NCI-H446 (cell line): ENCODE measurements at regions not wholly inside any gene's neighbourhood (a gene's known extent, or its start where the extent isn't known, plus 50 kb on each side); places are given as distances from the start of the nearest gene placed in this dataset.

Experiments
- DNase-seq, 2 experiments: peaks; one replicate each; lab custom pipeline; 2025; lab: John Stamatoyannopoulos, UW

DNA sequence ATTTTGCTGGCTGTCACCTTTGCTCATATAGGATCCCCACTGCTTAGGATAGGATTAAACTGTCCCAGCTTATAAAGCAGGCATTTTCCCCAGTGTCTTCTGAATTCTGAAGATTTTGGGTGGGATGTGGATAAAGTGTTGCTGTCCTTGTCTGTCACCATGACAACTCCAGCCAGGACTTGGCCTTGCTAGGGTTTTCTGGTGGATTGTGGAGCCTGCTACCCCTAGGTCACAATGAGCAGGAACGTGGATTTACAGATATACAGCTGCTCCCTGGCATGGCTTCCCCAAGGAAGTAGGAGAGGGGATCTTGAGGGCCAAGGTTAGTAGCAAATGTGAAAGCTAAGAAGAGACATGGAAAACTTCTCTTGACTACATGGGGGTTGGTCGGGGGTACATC is 220.7 kb downstream of the WDR11 start:
- DNase-seq = no peak

DNA sequence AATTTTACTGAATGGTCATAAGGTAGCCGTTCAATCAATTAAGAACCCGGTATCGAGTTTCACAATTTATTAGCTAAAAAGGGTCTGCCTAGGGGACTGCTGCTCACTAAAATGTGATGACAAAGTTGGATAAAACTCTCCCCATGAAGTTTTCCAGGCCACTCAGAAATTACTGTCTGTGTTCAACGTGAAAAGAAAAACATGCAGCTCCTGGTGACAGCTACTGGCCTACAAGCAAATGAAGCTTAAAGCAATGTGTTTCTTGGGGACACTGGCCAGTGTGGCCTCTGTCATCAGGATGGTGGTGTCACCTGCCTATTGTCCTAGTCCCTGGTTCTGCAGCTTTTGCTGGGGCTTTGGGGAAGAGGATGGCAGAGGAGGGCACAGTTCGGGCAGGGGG is 222.6 kb downstream of the WDR11 start:
- DNase-seq = no peak

DNA sequence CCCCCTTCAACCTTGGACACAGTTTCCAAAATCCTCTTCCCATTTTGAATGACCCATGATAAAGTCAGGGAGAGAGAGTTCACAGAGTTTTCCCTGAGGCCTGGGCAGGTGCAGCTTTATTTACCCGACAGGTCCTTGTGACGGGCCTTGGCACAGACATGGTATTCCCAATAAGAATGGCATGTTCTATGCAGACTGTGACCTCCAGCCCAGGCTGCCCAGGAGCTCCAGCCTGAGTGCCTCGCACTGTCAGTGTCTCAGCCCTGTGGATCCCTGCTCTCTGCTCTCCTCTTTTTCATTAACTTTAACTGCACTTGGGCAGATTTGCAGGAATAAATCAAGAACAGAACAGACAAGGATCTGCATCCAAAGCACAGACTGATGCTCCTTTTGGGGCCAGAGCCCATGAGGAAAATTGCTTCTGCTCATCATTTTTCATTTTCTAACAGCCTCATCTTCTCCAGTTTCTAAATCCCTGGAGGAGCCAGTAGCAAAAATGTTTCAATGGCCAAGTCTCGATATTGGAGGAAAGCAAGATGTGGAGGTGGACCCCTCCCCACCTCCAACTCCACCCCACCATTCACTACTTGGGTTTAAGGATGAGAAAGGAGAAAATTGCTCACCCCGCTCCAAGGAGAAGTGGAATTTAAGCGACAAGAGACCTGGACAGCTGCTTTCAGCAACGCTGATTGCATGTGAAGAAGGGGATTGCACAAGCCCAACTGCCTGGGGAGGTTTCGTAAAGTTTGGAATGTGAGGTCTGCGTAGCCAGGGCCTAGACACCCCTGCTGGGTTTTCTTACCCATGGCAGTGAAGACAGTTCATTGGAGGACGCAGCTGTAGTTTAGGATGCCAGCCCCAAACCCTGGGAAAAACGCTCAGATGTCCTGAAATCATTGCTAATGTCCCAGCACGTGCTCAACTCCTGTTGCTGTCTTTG is 225.9 kb downstream of the WDR11 start:
- peak in 1 of 2 experiments; percentile 45 for DNase-seq

GRCh38 chr10:121078036-121078435 is 226.9 kb downstream of the WDR11 start:
- peak in 1 of 2 experiments; percentile 69 for DNase-seq

DNA sequence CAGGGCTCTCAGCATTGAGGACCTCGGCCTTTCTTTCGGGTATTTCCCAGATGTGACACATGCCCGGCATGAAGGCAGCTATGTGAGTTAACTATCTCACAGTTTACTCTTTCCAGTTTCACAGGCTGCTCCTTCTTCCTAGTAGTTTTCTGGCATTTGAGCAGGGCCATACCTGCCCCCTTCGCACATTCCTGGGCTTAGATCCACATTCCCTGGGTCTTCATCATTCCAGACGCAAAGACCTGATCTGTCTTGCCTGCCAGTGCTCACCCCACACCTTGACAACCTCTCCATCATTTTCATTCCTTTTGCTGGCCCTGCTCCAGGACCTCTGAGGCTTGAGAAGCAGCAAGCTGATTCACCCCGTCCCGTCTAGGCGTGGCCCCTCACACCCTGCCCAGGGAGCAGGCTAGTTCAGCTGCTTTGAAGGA is 227.5 kb downstream of the WDR11 start:
- DNase-seq = peak in 1 of 2 experiments; percentile 47

DNA sequence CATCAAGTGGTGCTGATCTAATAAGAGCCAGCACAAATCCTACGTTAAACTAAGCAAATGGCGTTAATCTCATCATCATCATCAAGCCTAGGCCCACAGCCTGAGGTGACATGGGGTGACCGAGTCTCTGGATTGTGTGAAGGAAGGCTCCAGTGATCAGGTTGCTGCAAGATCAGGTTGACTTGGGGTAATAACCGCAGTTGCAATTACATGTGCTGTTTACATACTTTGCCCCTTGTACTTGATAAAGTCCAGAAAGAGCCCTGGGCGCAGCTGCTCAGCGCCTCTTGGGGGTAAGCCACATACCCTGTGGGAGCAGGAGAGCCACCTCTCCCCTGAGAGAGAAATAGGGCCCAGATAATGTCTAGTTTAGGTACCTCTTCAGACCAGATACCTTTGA is 228.1 kb downstream of the WDR11 start:
- no peak for DNase-seq

- peak; percentile 85 to 95 for DNase-seq
Measured at GRCh38 chr10:121080281-121080891, 229.2 kb downstream of the WDR11 start.

DNA sequence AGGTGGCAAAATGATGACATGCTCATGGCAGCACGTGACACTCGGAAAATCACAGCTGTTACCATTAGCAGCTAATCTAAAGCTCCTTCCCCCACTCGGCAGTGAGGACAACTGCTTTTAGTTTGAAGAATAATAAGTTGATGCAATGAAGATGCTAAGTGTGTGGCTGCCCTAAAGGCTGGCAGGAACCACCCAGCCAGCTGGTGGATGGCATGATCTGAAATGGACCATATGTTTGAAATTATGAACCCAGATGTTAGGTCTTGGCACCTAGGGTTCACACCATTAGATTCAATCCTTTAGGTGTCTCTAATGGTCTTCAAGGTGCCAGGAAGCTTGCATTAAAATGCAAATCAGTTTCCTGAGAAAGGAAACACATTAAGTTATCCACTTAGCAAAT is 230.1 kb downstream of the WDR11 start:
- DNase-seq = peak; percentile 51 to 87

DNA sequence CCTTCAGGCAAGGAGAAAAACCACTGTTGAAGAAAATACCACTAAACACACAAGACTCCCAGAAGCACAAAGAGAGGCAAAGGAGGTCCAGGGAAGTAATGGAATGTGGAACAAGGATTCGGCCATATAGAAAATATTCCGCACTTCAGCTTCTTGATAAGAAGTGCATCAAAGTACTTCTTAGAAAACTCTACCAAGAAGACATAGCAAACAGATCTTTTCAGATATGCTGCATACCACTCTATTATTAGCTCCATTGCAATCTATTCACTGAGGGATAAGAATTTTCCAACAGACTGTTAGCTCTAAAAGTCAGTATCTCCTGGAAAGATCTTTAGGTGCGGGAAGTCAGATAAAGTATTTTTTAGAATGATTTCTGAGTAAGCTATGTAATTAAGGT is 231.8 kb downstream of the WDR11 start:
- DNase-seq = no peak

- peak; percentile 69 to 85 for DNase-seq
Measured at GRCh38 chr10:121084016-121084674, 233.0 kb downstream of the WDR11 start.

- DNase-seq = no peak
Measured at GRCh38 chr10:121084675-121085070, 233.5 kb downstream of the WDR11 start.

- no peak for DNase-seq
Measured at GRCh38 chr10:121085367-121085766, 234.2 kb downstream of the WDR11 start.

GRCh38 chr10:121087129-121087528 is 236.0 kb downstream of the WDR11 start:
- no peak for DNase-seq

GRCh38 chr10:121087688-121088087 is 236.5 kb downstream of the WDR11 start:
- no peak for DNase-seq

- peak in 1 of 2 experiments; percentile 50 for DNase-seq
Measured at GRCh38 chr10:121088524-121088923, 237.4 kb downstream of the WDR11 start.

GRCh38 chr10:121089434-121089833 is 238.3 kb downstream of the WDR11 start:
- DNase-seq = no peak

DNA sequence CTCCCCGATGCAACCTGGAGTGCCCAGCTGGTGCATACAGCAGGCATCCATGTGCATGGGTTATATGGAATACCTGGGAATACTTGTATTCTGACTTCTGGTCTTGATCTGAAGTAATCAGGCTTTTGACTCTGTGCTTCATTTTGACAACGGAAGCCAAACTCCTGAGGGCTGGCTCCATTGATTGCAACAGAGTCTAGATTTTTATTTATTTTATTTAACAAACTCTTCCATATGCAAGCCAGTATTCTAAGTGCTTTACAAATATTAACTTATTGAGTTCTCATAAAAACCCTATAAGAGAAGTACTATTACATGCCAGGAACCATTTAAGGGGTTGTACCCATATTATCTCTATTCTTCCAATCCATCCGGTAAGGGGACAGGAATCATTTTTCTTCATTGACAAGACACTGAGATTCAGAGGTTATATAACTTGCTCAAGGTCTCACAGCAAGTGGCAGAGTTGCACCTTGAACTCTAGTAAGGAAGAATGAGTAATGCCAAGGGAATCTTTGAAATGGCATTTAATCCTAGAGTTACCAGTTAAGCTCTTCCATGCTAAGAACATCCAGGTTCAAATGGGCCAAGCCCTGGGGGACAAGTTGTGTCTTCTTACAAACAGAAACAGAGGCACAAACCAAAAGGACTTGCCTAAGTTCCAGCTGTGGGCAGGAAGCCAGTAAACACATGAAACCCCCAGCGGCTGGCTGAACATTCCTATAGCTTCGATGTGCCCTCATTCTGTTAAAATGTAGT is 241.0 kb downstream of the WDR11 start:
- peak in 1 of 2 experiments; percentile 26 for DNase-seq

DNA sequence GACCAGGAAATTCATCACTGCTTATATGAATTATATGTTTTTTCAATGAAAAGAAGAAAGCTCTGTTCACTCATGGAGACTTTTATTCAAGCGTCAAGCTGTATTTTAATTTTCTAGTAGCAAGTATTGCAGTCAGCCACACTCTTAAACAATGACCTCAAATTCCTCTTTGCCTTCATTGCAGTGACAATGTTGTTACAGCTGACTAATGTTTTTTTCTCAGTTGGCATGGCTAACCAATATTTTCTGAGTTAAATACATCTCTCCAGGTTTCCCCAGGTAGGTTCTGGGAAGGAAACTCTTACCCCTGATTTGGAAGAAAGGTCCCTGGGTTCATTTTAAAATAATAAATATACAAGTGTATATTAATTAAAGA is 241.5 kb downstream of the WDR11 start:
- DNase-seq = no peak

DNA sequence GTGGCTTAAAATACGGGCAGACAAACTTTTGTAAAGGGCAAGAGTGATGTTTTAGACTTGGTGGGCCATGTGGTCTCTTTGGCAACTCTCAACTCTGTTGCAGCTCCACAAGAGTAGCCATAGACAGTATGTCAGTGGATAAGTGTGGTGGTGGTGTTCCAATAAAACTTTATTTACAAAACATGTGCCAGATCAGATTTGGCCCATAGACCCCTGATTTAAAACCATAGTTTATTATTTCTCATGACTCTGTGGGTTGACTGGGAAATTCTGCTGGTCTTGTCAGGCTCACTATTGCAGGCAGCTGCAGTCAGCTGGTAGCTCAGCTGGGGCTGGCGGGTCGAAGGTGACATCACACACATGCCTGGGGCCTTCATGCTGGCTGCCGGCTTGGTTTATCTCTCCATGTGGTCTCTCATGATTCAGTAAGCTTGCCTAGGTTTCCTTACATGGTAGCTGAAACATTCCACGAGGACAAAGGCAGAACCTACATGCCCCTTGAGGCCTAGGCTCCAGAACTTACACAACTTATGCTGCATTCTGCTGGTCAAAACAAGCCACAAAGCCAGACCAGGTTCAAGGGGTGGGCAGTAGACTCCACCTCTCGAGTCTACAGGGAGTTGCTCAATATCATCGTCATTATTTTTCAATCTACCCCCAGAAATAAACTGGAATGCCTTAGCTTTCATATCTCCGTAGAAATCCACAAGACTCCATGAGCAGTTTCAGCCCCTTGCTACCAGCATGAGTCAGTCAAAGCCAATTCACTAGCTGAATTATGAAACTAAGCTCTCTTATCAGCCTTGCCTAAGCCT is 245.7 kb downstream of the WDR11 start:
- no peak for DNase-seq

- no peak for DNase-seq
Measured at GRCh38 chr10:121098211-121098610, 247.0 kb downstream of the WDR11 start.

GRCh38 chr10:121098751-121099150 is 247.6 kb downstream of the WDR11 start:
- DNase-seq = no peak
